Neural crest cell (in vitro differentiated cells): ENCODE measurements at regions not wholly inside any gene's neighbourhood (a gene's known extent, or its start where the extent isn't known, plus 50 kb on each side); places are given as distances from the start of the nearest gene placed in this dataset.

Experiments used
- DNase-seq: peaks from one replicate; pipeline ENCODE4 v3.0.0; 2021; ENCODE audit warnings: low read depth, mixed read lengths, low spot score
- H3K27ac Mint-ChIP-seq: one replicate; pipeline ENCODE4 v1.8.0; 2021; ENCODE audit warnings: mild to moderate bottlenecking, mixed read lengths; ENCODE audit not compliant: unreplicated experiment
- H3K27me3 Mint-ChIP-seq: 2 replicates; pipeline ENCODE4 v1.8.0; 2021; ENCODE audit warnings: low read depth, mild to moderate bottlenecking, mixed read lengths
- H3K36me3 Mint-ChIP-seq: 2 replicates; pipeline ENCODE4 v1.8.0; 2021; ENCODE audit warnings: low read depth, mild to moderate bottlenecking, mixed read lengths
- H3K4me1 Mint-ChIP-seq: 2 replicates; pipeline ENCODE4 v1.8.0; 2021; ENCODE audit warnings: mixed read lengths
- H3K4me3 Mint-ChIP-seq: one replicate; pipeline ENCODE4 v1.8.0; 2021; ENCODE audit warnings: mild to moderate bottlenecking, mixed read lengths
- H3K9me3 Mint-ChIP-seq: 2 replicates; pipeline ENCODE4 v1.8.0; 2021; ENCODE audit warnings: mixed read lengths
- TF ChIP-seq, protein P1 (sequence below): fragments of 200-600 bp; sonication (generic); conservative IDR thresholded peaks from 2 replicates; pipeline ENCODE4 v1.5.0; 2021; ENCODE audit warnings: antibody characterized with exemption, mild to moderate bottlenecking

DNA sequence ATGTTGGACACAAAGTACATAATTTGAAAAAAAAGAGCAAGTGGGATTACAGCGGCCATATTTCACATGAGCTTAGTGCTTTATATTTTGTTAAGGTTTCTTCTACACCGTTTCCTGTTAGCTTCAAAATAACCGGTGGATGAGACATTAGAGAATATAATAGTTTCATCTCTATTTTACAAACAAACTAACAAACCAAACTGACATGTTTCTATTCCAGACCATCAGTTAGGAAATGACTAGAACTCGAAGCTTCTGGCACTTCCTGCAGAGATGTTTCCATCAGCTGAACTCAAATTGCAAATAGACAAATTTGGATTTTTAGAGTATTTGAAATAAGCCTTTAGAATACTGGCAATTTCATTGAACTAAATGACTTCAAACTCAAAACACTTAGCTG, 86.5 kb downstream of the MTRR start:
- TF ChIP-seq, protein P1, sequence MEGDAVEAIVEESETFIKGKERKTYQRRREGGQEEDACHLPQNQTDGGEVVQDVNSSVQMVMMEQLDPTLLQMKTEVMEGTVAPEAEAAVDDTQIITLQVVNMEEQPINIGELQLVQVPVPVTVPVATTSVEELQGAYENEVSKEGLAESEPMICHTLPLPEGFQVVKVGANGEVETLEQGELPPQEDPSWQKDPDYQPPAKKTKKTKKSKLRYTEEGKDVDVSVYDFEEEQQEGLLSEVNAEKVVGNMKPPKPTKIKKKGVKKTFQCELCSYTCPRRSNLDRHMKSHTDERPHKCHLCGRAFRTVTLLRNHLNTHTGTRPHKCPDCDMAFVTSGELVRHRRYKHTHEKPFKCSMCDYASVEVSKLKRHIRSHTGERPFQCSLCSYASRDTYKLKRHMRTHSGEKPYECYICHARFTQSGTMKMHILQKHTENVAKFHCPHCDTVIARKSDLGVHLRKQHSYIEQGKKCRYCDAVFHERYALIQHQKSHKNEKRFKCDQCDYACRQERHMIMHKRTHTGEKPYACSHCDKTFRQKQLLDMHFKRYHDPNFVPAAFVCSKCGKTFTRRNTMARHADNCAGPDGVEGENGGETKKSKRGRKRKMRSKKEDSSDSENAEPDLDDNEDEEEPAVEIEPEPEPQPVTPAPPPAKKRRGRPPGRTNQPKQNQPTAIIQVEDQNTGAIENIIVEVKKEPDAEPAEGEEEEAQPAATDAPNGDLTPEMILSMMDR: no peak
- no peaks in the 10 kb centered on the region for H3K27me3 Mint-ChIP-seq
- peaks cover 9% of the 10 kb centered on the region for H3K9me3 Mint-ChIP-seq
- no peak for DNase-seq
- no peaks in the 10 kb centered on the region for H3K4me1 Mint-ChIP-seq
- H3K27ac Mint-ChIP-seq: no peak overlapping the region
- H3K4me3 Mint-ChIP-seq: no peak overlapping the region
- H3K36me3 Mint-ChIP-seq: no peaks in the 10 kb centered on the region

DNA sequence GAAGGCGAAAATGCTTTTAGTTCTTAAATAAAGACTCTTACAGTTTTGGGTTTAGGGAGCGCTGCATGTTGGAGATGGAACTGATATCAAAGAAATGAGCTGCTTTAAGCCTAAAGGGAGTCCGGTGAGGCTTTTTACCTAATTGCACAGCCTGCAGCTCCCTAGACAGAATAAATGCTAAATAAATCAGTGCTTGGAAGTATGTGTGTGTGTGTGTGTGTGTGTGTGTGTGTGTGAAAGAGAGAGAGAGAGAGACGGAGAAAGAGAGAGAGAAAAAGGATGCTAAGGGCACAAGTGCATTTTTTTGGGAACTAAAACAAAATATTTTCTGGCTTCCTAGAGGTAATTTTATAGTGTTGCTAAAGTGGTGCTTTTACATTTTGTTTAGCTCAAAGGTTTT, 88.4 kb downstream of the MTRR start:
- Mint-ChIP-seq H3K27me3 (no peaks in the 10 kb centered on the region), H3K4me3 (no peak overlapping the region), H3K4me1 (no peaks in the 10 kb centered on the region), H3K36me3 (no peaks in the 10 kb centered on the region), H3K9me3 (peaks cover 7% of the 10 kb centered on the region), H3K27ac (no peak overlapping the region)
- TF ChIP-seq, protein P1: no peak
- no peak for DNase-seq

DNA sequence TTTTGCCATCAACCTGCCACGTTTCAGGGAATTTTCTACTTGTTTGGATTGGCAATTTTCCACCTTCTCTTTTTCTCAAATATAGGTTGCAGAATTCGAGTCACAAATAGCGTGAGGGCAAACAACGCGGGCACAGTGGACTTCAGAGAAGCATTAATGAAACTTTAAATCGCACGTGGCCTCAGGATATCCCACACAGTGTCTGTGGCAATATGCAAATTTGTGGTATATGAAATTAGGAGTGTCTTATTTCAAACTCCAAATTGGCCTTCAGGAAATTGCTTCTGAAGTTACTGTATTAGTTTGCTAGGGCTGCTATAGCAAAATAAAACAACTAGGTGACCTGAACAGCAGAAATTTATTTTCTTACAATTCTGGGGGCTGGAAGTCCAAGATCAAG, 91.2 kb downstream of the MTRR start:
- Mint-ChIP-seq H3K4me3 (no peak overlapping the region), H3K9me3 (peaks cover 10% of the 10 kb centered on the region), H3K27me3 (no peaks in the 10 kb centered on the region), H3K36me3 (no peaks in the 10 kb centered on the region), H3K27ac (no peak overlapping the region), H3K4me1 (no peaks in the 10 kb centered on the region)
- no peak for DNase-seq
- TF ChIP-seq, protein P1: no peak

DNA sequence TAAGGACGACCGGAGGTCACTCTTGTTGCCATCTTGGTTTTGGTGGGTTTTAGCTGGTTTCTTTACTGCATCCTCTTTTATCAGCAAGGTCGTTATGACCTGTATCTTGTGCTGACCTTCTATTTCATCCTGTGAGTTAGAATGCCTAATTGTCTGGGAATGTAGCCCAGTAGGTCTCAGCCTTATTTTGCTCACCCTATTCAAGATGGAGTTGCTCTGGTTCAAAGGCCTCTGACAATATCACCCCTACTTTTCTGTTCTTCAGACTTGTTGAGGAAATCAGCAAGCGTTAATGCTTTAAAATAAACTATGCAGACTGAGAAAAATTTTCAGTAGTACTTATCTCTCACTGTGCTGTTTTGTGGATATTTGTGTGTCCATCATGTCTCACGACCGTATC, 92.6 kb downstream of the MTRR start:
- Mint-ChIP-seq H3K4me1 (no peaks in the 10 kb centered on the region), H3K9me3 (peaks cover 9% of the 10 kb centered on the region), H3K27me3 (no peaks in the 10 kb centered on the region), H3K36me3 (no peaks in the 10 kb centered on the region), H3K4me3 (no peak overlapping the region), H3K27ac (no peak overlapping the region)
- TF ChIP-seq, protein P1: no peak
- DNase-seq: no peak

DNA sequence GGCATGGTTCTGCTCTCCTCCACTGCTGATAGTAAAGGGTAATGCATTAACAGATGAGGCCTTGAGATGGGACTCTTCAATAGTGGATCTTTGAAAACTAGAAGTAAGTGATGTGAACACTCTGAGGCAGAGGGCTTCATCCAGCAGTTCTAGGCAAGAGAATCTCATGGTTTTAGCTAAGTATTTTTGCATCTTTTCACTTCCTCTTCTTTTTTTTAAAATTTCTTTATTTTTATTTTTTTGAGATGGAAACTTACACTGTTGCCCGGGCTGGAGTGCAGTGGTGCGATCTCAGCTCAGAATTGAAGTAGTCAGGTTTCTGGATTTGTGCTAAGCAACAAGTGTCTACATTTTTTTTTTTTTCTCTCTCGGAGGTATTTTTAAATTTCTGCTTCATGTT, 101.9 kb downstream of the MTRR start:
- no peak for DNase-seq
- TF ChIP-seq, protein P1: no peak
- no peak overlapping the region for H3K4me3 Mint-ChIP-seq
- H3K9me3 Mint-ChIP-seq: peaks cover 4% of the 10 kb centered on the region
- H3K4me1 Mint-ChIP-seq: peaks cover 4% of the 10 kb centered on the region
- H3K27ac Mint-ChIP-seq: no peak overlapping the region
- H3K27me3 Mint-ChIP-seq: no peaks in the 10 kb centered on the region
- no peaks in the 10 kb centered on the region for H3K36me3 Mint-ChIP-seq
